CD14-positive monocyte (primary cell): ENCODE measurements at regions not wholly inside any gene's neighbourhood (a gene's known extent, or its start where the extent isn't known, plus 50 kb on each side); places are given as distances from the start of the nearest gene placed in this dataset.
"Not testable (repeated sequence)": the region's sequence is repeated elsewhere in the genome, so short reads cannot be mapped to it uniquely, and the experiment has no call there.

Experiments used
- DNase-seq, 3 donors: peaks; one replicate each; pipeline ENCODE4 v3.0.0-alpha.2; 2011 to 2022
- H2AFZ ChIP-seq: 2 replicates; pipeline ENCODE4 v1.6.0; 2012; ENCODE audit warnings: mild to moderate bottlenecking, low read depth, low read length, inconsistent platforms; ENCODE audit not compliant: insufficient read depth, poor library complexity, severe bottlenecking
- H3K27ac ChIP-seq, 2 donors: 1 replicate in 1 of 2; 2 replicates in 1 of 2; pipeline ENCODE4 v1.5.1; 2012 to 2013; ENCODE audit warnings: low read length in 2 of 2, control low read depth in 1 of 2, inconsistent platforms in 1 of 2, low read depth in 1 of 2, mild to moderate bottlenecking in 1 of 2
- H3K27me3 ChIP-seq, 2 donors: one replicate each; pipeline versions ENCODE4 v1.6.0 to v1.6.1; 2011 to 2013; ENCODE audit warnings: low read length in 2 of 2; ENCODE audit not compliant: control insufficient read depth in 2 of 2, insufficient read depth in 2 of 2
- H3K36me3 ChIP-seq, 2 donors: replicated peaks in 1 of 2; 1 replicate in 1 of 2; 2 replicates in 1 of 2; pipeline versions ENCODE4 v1.5.1 to v1.6.1; 2012 to 2013; ENCODE audit warnings: low read length in 2 of 2, control low read depth in 1 of 2, inconsistent platforms in 1 of 2, mild to moderate bottlenecking in 1 of 2; ENCODE audit not compliant: insufficient read depth in 2 of 2, control insufficient read depth in 1 of 2
- H3K4me1 ChIP-seq, 2 donors: 1 replicate in 1 of 2; 2 replicates in 1 of 2; pipeline versions ENCODE4 v1.5.1 to v1.6.1; 2012 to 2013; ENCODE audit warnings: low read length in 2 of 2, control low read depth in 1 of 2, inconsistent platforms in 1 of 2, mild to moderate bottlenecking in 1 of 2, moderate library complexity in 1 of 2; ENCODE audit not compliant: insufficient read depth in 2 of 2, control insufficient read depth in 1 of 2
- H3K4me2 ChIP-seq: replicated peaks from 2 replicates; pipeline ENCODE3; 2012; ENCODE audit warnings: low read length, moderate library complexity, mild to moderate bottlenecking; ENCODE audit not compliant: poor library complexity, severe bottlenecking; ENCODE audit errors: extremely low read depth
- H3K4me3 ChIP-seq, 3 experiments: fragments of 200-600 bp in 1 of 3; sonication (generic) in 1 of 3; replicated peaks in 1 of 3; 1 replicate in 2 of 3; 2 replicates in 1 of 3; pipeline ENCODE4 v1.5.1; 2011 to 2013; ENCODE audit warnings: low read length in 3 of 3, mild to moderate bottlenecking in 3 of 3, control low read depth in 2 of 3, low read depth in 2 of 3, inconsistent platforms in 1 of 3, moderate library complexity in 1 of 3
- H3K79me2 ChIP-seq: 2 replicates; pipeline ENCODE4 v1.6.0; 2012; ENCODE audit warnings: mild to moderate bottlenecking, control low read depth, inconsistent platforms, low read length, moderate library complexity; ENCODE audit not compliant: insufficient read depth
- H3K9ac ChIP-seq: 2 replicates; pipeline ENCODE4 v1.6.0; 2017; ENCODE audit warnings: low read length, mild to moderate bottlenecking; ENCODE audit not compliant: insufficient read depth, poor library complexity, severe bottlenecking
- H3K9me3 ChIP-seq, 2 donors: replicated peaks in 1 of 2; 1 replicate in 1 of 2; 2 replicates in 1 of 2; pipeline versions ENCODE4 v1.5.1 to v1.6.1; 2012 to 2013; ENCODE audit warnings: low read length in 2 of 2, control low read depth in 1 of 2; ENCODE audit not compliant: control insufficient read depth in 1 of 2, insufficient read depth in 1 of 2
- H4K20me1 ChIP-seq: 2 replicates; pipeline ENCODE4 v1.6.0; 2012; ENCODE audit warnings: mild to moderate bottlenecking, low read length, control low read depth, moderate library complexity; ENCODE audit not compliant: insufficient read depth
- H3K27ac Mint-ChIP-seq, 7 donors: one replicate each; pipeline ENCODE4 v1.8.0; 2020; ENCODE audit warnings: mild to moderate bottlenecking in 7 of 7, mixed read lengths in 7 of 7, moderate library complexity in 6 of 7, inconsistent platforms in 2 of 7
- H3K27me3 Mint-ChIP-seq, 3 donors: one replicate each; pipeline ENCODE4 v1.8.0; 2021 to 2022; ENCODE audit warnings: low read depth in 3 of 3, mild to moderate bottlenecking in 3 of 3, mixed read lengths in 3 of 3, moderate library complexity in 3 of 3, inconsistent platforms in 1 of 3
- H3K36me3 Mint-ChIP-seq, 2 donors: one replicate each; pipeline ENCODE4 v1.8.0; 2020; ENCODE audit warnings: mixed read lengths in 2 of 2, inconsistent platforms in 1 of 2, mild to moderate bottlenecking in 1 of 2
- H3K4me1 Mint-ChIP-seq: one replicate; pipeline ENCODE4 v1.8.0; 2020; ENCODE audit warnings: mild to moderate bottlenecking, mixed read lengths
- H3K4me3 Mint-ChIP-seq, 2 donors: one replicate each; pipeline ENCODE4 v1.8.0; 2020; ENCODE audit warnings: mild to moderate bottlenecking in 2 of 2, mixed read lengths in 2 of 2, moderate library complexity in 1 of 2
- H3K9me3 Mint-ChIP-seq, 7 donors: one replicate each; pipeline ENCODE4 v1.8.0; 2020 to 2022; ENCODE audit warnings: mixed read lengths in 7 of 7, mild to moderate bottlenecking in 6 of 7, moderate library complexity in 6 of 7, inconsistent platforms in 2 of 7
- CTCF ChIP-seq: fragments of 200-600 bp; IDR thresholded peaks from one replicate; pipeline ENCODE4 v1.8.0; 2022; ENCODE audit warnings: antibody characterized with exemption, mild to moderate bottlenecking
- whole genome bisulfite sequencing: methylation state at CpG from one replicate; pipeline ENCODE4 v1.1.5; 2013; ENCODE audit warnings: missing lambda C conversion rate; ENCODE audit not compliant: insufficient coverage; 5-methylcytosine and 5-hydroxymethylcytosine counted together
- intact Hi-C, 2 donors: fragments of 100-400 bp; cut with micrococcal nuclease; formaldehyde crosslinking; loops; one replicate each; pipeline versions ENCODE4 v1.15.0 to v1.15.1; 2023

DNA sequence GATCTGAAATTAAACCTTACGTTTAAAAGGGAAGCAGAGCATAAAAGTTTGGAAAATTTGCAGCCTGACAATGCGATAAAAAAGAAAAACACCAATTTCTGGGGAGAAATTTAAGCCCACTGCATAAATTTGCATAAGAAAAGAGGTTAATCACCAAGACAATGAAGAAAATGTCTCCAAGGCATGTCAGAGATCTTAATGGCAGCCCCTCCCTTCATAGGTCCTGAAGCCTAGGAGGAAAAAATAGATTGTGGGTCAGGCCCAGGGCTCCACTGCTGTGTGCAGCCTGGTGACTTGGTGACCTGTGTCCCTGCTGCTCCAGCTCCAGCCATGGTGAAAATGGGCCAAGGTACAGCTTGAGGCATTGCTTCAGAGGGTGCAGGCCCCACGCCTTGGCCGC lies 264.0 kb upstream of the CT83 start:
- Mint-ChIP-seq H3K27me3 (peaks cover 0 to 5% (median 0%) of the 10 kb centered on the region in 3 donors), H3K4me1 (no peaks in the 10 kb centered on the region), H3K36me3 (no peaks in the 10 kb centered on the region), H3K9me3 (peaks cover 2 to 15% (median 10%) of the 10 kb centered on the region in 7 donors), H3K27ac (no peak overlapping the region), H3K4me3 (no peak overlapping the region)
- intact Hi-C loops: no loop called here
- no peaks in the 10 kb centered on the region for H3K9me3 ChIP-seq
- H3K4me3 ChIP-seq: no peak overlapping the region
- DNase-seq: no peak
- H3K27me3 ChIP-seq: no peaks in the 10 kb centered on the region
- no peak overlapping the region for H3K27ac ChIP-seq
- H3K9ac ChIP-seq: no peak overlapping the region
- H3K36me3 ChIP-seq: no peaks in the 10 kb centered on the region
- WGBS: 100% methylated on average over 1 of the region's 4 CpGs
- H4K20me1 ChIP-seq: no peaks in the 10 kb centered on the region
- no peak overlapping the region for H3K4me2 ChIP-seq
- TF ChIP-seq CTCF: no peak
- H3K79me2 ChIP-seq: no peaks in the 10 kb centered on the region
- H3K4me1 ChIP-seq: no peaks in the 10 kb centered on the region
- no peak overlapping the region for H2AFZ ChIP-seq

DNA sequence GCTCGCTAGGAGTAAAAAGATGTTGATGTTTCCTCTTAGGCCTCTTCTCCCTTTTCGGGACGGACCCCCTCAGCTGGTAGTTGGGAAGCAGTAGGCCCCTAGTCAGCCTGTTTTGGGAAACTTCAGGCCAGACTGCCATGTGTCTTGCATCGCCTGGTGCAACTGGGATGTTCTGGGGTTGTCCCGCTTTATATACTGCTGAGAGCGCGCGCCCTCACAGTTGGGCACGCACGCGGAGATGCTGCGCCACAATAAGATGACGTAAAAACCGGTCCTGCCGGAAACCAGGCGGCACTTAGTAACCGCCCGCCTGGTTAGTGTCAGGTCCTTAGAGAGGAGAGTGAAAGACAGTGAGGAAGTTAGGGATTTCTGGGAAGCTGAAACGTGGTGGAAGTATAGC lies 231.3 kb upstream of the CT83 start:
- H3K9me3 Mint-ChIP-seq: peaks cover 0 to 5% (median 2%) of the 10 kb centered on the region in 7 donors
- TF ChIP-seq CTCF: no peak
- H3K27me3 Mint-ChIP-seq: peaks cover 0 to 2% (median 0%) of the 10 kb centered on the region in 3 donors
- no peak overlapping the region for H3K27ac Mint-ChIP-seq
- DNase-seq: no peak
- no peaks in the 10 kb centered on the region for H3K36me3 Mint-ChIP-seq
- intact Hi-C loops: no loop called here
- Histone ChIP-seq H3K27me3 (no peaks in the 10 kb centered on the region), H3K4me3 (no peak overlapping the region), H3K79me2 (no peaks in the 10 kb centered on the region), H3K4me1 (no peaks in the 10 kb centered on the region), H3K9me3 (no peaks in the 10 kb centered on the region), H3K27ac (no peak overlapping the region), H3K9ac (no peak overlapping the region), H3K4me2 (no peak overlapping the region), H4K20me1 (no peaks in the 10 kb centered on the region), H2AFZ (no peak overlapping the region), H3K36me3 (no peaks in the 10 kb centered on the region)
- H3K4me1 Mint-ChIP-seq: no peaks in the 10 kb centered on the region
- 100% methylated on average over 1 of the region's 19 CpGs for WGBS
- H3K4me3 Mint-ChIP-seq: no peak overlapping the region

DNA sequence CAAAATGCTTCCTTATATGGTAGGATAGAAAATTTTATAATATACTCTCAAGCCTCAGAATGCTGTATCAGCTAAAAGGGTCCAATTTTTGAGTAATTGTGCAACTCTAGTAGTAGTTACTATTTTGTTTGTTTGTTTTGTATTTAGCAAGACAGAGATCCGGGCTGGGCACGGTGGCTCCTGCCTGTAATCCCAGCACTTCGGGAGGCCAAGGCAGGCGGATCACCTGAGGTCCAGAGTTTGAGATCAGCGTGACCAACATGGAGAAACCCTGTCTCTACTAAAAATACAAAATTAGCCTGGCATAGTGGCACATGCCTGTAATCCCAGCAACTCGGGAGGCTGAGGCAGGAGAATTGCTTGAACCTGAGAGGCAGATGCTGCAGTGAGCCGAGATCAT lies 216.8 kb upstream of the CT83 start:
- H3K4me3 ChIP-seq, H3K9me3 Mint-ChIP-seq, H2AFZ ChIP-seq, H3K27ac Mint-ChIP-seq, H3K79me2 ChIP-seq, intact Hi-C loops, H3K27me3 ChIP-seq, H3K4me1 ChIP-seq, H3K4me1 Mint-ChIP-seq, H3K36me3 Mint-ChIP-seq, H4K20me1 ChIP-seq, H3K27me3 Mint-ChIP-seq, H3K9me3 ChIP-seq, H3K9ac ChIP-seq, DNase-seq, H3K4me3 Mint-ChIP-seq, H3K4me2 ChIP-seq, H3K27ac ChIP-seq, H3K36me3 ChIP-seq: not testable (repeated sequence)
- 93% methylated on average over 3 of the region's 7 CpGs for WGBS
